DMS 273 (cell line): ENCODE measurements at regions not wholly inside any gene's neighbourhood (a gene's known extent, or its start where the extent isn't known, plus 50 kb on each side); places are given as distances from the start of the nearest gene placed in this dataset.
"Not testable (repeated sequence)": the region's sequence is repeated elsewhere in the genome, so short reads cannot be mapped to it uniquely, and the experiment has no call there.

ENCODE experiments used
- DNase-seq: peaks from one replicate; lab custom pipeline; 2025; ENCODE audit not compliant: unreplicated experiment; lab: John Stamatoyannopoulos, UW

GRCh38 chr16:13336907-13337881, 435.8 kb downstream of the SHISA9 start:
- DNase-seq: not testable (repeated sequence)

- DNase-seq: no peak
These were observed 436.6 kb downstream of the SHISA9 start for GRCh38 chr16:13338044-13338443.

- DNase-seq: no peak
These were observed 441.3 kb downstream of the SHISA9 start for GRCh38 chr16:13342675-13343074.

- DNase-seq: no peak
These were observed 442.6 kb downstream of the SHISA9 start for GRCh38 chr16:13344001-13344400.

- no peak for DNase-seq
These were observed 447.0 kb downstream of the SHISA9 start for GRCh38 chr16:13348416-13348815.

- no peak for DNase-seq
These were observed 448.6 kb downstream of the SHISA9 start for GRCh38 chr16:13350000-13350399.

- no peak for DNase-seq
These were observed 449.8 kb downstream of the SHISA9 start for GRCh38 chr16:13351181-13351580.

- no peak for DNase-seq
These were observed 450.3 kb downstream of the SHISA9 start for GRCh38 chr16:13351601-13352217.

GRCh38 chr16:13352796-13353195, 451.4 kb downstream of the SHISA9 start:
- DNase-seq: not testable (repeated sequence)

GRCh38 chr16:13357842-13358241, 456.4 kb downstream of the SHISA9 start:
- not testable (repeated sequence) for DNase-seq

- DNase-seq: no peak
These were observed 458.4 kb downstream of the SHISA9 start for GRCh38 chr16:13359835-13360234.

GRCh38 chr16:13372421-13372820, 471.0 kb downstream of the SHISA9 start:
- no peak for DNase-seq

- no peak for DNase-seq
These were observed 474.8 kb downstream of the SHISA9 start for GRCh38 chr16:13376174-13376573.

- no peak for DNase-seq
These were observed 475.7 kb downstream of the SHISA9 start for GRCh38 chr16:13377143-13377542.

GRCh38 chr16:13378151-13378550, 476.8 kb downstream of the SHISA9 start:
- DNase-seq: no peak

GRCh38 chr16:13379266-13379665, 477.9 kb downstream of the SHISA9 start:
- DNase-seq: no peak

- not testable (repeated sequence) for DNase-seq
These were observed 484.0 kb downstream of the SHISA9 start for GRCh38 chr16:13385156-13386040.

GRCh38 chr16:13390093-13390985, 488.9 kb downstream of the SHISA9 start:
- no peak for DNase-seq

- no peak for DNase-seq
These were observed 489.5 kb downstream of the SHISA9 start for GRCh38 chr16:13390986-13391305.

- peak; percentile 3 for DNase-seq
These were observed 489.9 kb downstream of the SHISA9 start for GRCh38 chr16:13391337-13391736.
